Immature natural killer cell (primary cell): ENCODE measurements at regions not wholly inside any gene's neighbourhood (a gene's known extent, or its start where the extent isn't known, plus 50 kb on each side); places are given as distances from the start of the nearest gene placed in this dataset.

Experiments
- DNase-seq, 3 donors: peaks; one replicate each; pipeline ENCODE4 v3.0.0; 2022; ENCODE audit warnings: mixed read lengths in 1 of 3
- H3K27ac Mint-ChIP-seq, 6 donors: one replicate each; pipeline ENCODE4 v1.8.0; 2020; ENCODE audit warnings: mixed read lengths in 6 of 6, mild to moderate bottlenecking in 5 of 6, inconsistent platforms in 4 of 6, moderate library complexity in 3 of 6
- H3K27me3 Mint-ChIP-seq, 3 donors: one replicate each; pipeline ENCODE4 v1.8.0; 2020 to 2021; ENCODE audit warnings: low read depth in 3 of 3, mild to moderate bottlenecking in 3 of 3, mixed read lengths in 3 of 3, moderate library complexity in 3 of 3, inconsistent platforms in 1 of 3
- H3K36me3 Mint-ChIP-seq, 3 donors: one replicate each; pipeline ENCODE4 v1.8.0; 2020; ENCODE audit warnings: mixed read lengths in 3 of 3, inconsistent platforms in 2 of 3, mild to moderate bottlenecking in 2 of 3
- H3K4me1 Mint-ChIP-seq, 2 donors: one replicate each; pipeline ENCODE4 v1.8.0; 2020; ENCODE audit warnings: inconsistent platforms in 2 of 2, mild to moderate bottlenecking in 2 of 2, mixed read lengths in 2 of 2, moderate library complexity in 1 of 2
- H3K4me3 Mint-ChIP-seq, 5 donors: one replicate each; pipeline ENCODE4 v1.8.0; 2020; ENCODE audit warnings: mild to moderate bottlenecking in 5 of 5, mixed read lengths in 5 of 5, inconsistent platforms in 3 of 5, moderate library complexity in 3 of 5
- H3K9me3 Mint-ChIP-seq, 6 donors: one replicate each; pipeline ENCODE4 v1.8.0; 2020; ENCODE audit warnings: mild to moderate bottlenecking in 6 of 6, mixed read lengths in 6 of 6, inconsistent platforms in 4 of 6, moderate library complexity in 3 of 6

GRCh38 chr22:46076651-46077339 lies 73.5 kb upstream of the PPARA start:
- Mint-ChIP-seq H3K9me3 (no peaks in the 10 kb centered on the region), H3K27me3 (peaks cover 0 to 8% (median 2%) of the 10 kb centered on the region in 3 donors), H3K27ac (peak overlapping the region in 1 of 6 donors; percentile 12), H3K4me1 (peaks cover 40 to 56% of the 10 kb centered on the region in 2 donors), H3K4me3 (no peak overlapping the region), H3K36me3 (no peaks in the 10 kb centered on the region)
- no peak for DNase-seq

DNA sequence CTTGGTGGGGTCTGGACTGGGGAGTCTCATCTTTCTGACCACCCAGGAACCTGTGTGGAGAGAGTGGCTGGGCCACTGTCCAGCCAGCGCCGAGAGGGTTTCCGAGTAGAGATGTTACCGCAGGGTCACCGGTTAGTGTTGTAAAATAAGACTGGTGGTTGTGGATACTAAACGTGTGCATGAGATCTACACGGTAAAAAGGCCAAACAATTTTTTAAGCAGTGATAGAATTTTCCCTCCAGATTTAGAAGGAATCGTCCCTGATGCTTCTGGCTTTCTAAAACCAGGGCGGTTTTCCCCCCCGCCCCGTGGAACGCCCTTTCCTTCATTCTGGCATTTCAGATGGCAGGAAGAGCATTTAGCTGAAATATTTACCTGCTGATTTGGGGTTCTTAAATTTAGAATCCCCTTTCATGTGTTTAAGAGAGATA lies 72.6 kb upstream of the PPARA start:
- H3K4me3 Mint-ChIP-seq = no peak overlapping the region
- H3K27ac Mint-ChIP-seq = peak overlapping the region in 1 of 6 donors; percentile 11

GRCh38 chr22:46078241-46079092 lies 71.9 kb upstream of the PPARA start:
- H3K9me3 Mint-ChIP-seq = no peaks in the 10 kb centered on the region
- DNase-seq = no peak
- H3K4me3 Mint-ChIP-seq = no peak overlapping the region
- H3K27me3 Mint-ChIP-seq = peaks cover 0 to 4% (median 2%) of the 10 kb centered on the region in 3 donors
- H3K36me3 Mint-ChIP-seq = no peaks in the 10 kb centered on the region
- peaks cover 34 to 56% of the 10 kb centered on the region in 2 donors for H3K4me1 Mint-ChIP-seq
- no peak overlapping the region for H3K27ac Mint-ChIP-seq

More for the DNA sequence above, 72.6 kb upstream of the PPARA start:
- Mint-ChIP-seq H3K27me3 (peaks cover 0 to 6% (median 4%) of the 10 kb centered on the region in 3 donors), H3K36me3 (no peaks in the 10 kb centered on the region), H3K4me1 (peaks cover 39 to 62% of the 10 kb centered on the region in 2 donors), H3K9me3 (no peaks in the 10 kb centered on the region)
- no peak for DNase-seq

DNA sequence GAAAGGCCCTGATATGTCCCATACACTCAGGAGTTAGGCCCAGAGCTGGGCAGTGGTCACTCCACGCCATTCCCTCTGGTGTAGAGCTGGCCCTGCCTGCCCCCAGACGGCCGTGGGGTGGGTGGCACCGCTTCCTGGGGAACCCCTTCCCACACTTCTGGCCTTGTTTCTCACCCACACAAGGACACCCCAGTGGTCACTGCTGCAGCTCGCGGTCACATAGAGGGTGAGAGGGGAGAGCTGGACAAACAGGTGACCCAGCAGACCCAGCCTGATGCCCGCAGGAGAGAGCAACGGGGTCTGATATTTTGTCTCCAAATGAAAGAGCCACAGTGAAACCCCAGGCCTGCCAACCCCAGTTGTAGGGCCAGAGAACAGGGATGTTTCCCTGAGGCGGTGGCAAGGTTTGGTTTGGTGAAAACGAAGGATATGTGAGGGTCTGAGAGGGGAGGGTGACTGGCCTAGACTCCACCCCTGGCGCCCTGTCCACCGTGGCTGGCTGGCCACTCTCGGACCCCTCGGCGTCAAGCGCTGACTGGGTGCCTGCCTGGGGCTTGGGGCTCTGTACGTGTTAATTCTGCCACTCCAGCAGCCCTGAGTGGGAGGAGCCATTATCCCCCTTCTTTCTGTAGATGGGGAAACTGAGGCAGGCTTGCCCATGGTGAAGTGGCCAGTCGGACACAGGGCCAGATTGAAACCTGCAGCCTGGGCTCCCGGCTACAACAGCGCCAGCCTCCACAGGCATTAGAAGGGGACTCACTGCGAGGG lies 71.0 kb upstream of the PPARA start:
- no peak for DNase-seq
- Mint-ChIP-seq H3K27ac (no peak overlapping the region), H3K4me3 (peak overlapping the region in 1 of 5 donors; percentile 15), H3K9me3 (no peaks in the 10 kb centered on the region), H3K4me1 (peaks cover 26 to 48% of the 10 kb centered on the region in 2 donors), H3K27me3 (peaks cover 0 to 4% (median 2%) of the 10 kb centered on the region in 3 donors), H3K36me3 (no peaks in the 10 kb centered on the region)

- Mint-ChIP-seq H3K36me3 (no peaks in the 10 kb centered on the region), H3K27ac (no peak overlapping the region), H3K27me3 (peaks cover 0 to 4% (median 2%) of the 10 kb centered on the region in 3 donors), H3K9me3 (no peaks in the 10 kb centered on the region), H3K4me3 (no peak overlapping the region), H3K4me1 (peaks cover 18 to 39% of the 10 kb centered on the region in 2 donors)
- DNase-seq = no peak
Observed at GRCh38 chr22:46079861-46080821, 70.2 kb upstream of the PPARA start.

- Mint-ChIP-seq H3K4me1 (peaks cover 7 to 28% of the 10 kb centered on the region in 2 donors), H3K9me3 (no peaks in the 10 kb centered on the region), H3K27me3 (peaks cover 0 to 4% (median 2%) of the 10 kb centered on the region in 3 donors), H3K4me3 (no peak overlapping the region), H3K36me3 (no peaks in the 10 kb centered on the region), H3K27ac (no peak overlapping the region)
- no peak for DNase-seq
Observed at GRCh38 chr22:46081036-46081830, 69.1 kb upstream of the PPARA start.

DNA sequence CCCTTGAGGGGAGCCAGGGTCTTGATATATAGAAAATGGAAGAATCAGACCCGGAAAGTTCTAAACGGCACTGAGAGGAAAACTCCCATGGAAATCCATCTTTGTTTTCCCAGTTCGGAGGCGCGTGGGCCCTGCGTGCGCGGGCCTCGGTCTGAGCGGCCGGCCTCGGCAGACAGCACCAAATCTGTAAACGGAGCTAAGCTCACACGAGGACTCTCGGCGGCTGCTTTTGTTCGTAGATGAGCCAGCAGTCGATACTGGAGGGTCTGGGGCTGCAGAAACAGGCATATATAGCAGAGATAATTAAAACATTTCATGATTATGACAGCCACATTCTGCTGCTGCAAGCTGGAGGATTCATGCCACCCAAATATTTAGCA lies 68.5 kb upstream of the PPARA start:
- H3K9me3 Mint-ChIP-seq = no peaks in the 10 kb centered on the region
- H3K27ac Mint-ChIP-seq = no peak overlapping the region
- no peak for DNase-seq
- H3K4me3 Mint-ChIP-seq = no peak overlapping the region
- peaks cover 6 to 22% of the 10 kb centered on the region in 2 donors for H3K4me1 Mint-ChIP-seq
- peaks cover 0 to 3% (median 0%) of the 10 kb centered on the region in 3 donors for H3K36me3 Mint-ChIP-seq
- H3K27me3 Mint-ChIP-seq = peaks cover 0 to 2% (median 2%) of the 10 kb centered on the region in 3 donors

DNA sequence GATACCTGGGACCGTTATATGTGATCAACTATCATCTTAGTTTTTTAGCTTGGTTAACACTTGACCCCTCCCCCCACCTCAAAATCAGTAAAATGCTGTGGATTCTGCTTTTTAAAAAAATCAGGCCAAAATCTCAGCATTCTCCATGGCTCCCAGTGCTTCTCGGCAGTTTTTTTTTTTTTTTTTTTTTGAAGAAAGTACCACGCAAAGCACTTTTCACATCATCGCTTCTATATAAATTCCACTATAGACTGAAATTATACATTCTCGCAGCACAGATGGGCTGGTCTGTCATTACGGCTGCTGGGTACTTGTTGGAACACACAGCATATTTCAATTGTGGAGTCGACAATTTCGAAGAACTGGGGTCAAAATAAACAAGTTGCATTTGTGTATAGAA lies 67.7 kb upstream of the PPARA start:
- Mint-ChIP-seq H3K27ac (no peak overlapping the region), H3K4me1 (peaks cover 4 to 14% of the 10 kb centered on the region in 2 donors), H3K27me3 (peaks cover 0 to 2% (median 2%) of the 10 kb centered on the region in 3 donors), H3K9me3 (no peaks in the 10 kb centered on the region), H3K36me3 (peaks cover 0 to 3% (median 0%) of the 10 kb centered on the region in 3 donors), H3K4me3 (no peak overlapping the region)
- DNase-seq = no peak

GRCh38 chr22:46083383-46084350 lies 66.7 kb upstream of the PPARA start:
- H3K9me3 Mint-ChIP-seq = no peaks in the 10 kb centered on the region
- no peak overlapping the region for H3K4me3 Mint-ChIP-seq
- H3K4me1 Mint-ChIP-seq = peaks cover 4 to 13% of the 10 kb centered on the region in 2 donors
- peaks cover 0 to 3% (median 0%) of the 10 kb centered on the region in 3 donors for H3K36me3 Mint-ChIP-seq
- H3K27ac Mint-ChIP-seq = no peak overlapping the region
- DNase-seq = no peak
- H3K27me3 Mint-ChIP-seq = peaks cover 0 to 2% (median 2%) of the 10 kb centered on the region in 3 donors

GRCh38 chr22:46084376-46084775 lies 66.0 kb upstream of the PPARA start:
- peaks cover 4 to 13% of the 10 kb centered on the region in 2 donors for H3K4me1 Mint-ChIP-seq
- no peak overlapping the region for H3K27ac Mint-ChIP-seq
- H3K36me3 Mint-ChIP-seq = peaks cover 0 to 3% (median 0%) of the 10 kb centered on the region in 3 donors
- peaks cover 0 to 2% (median 0%) of the 10 kb centered on the region in 3 donors for H3K27me3 Mint-ChIP-seq
- no peak overlapping the region for H3K4me3 Mint-ChIP-seq
- no peaks in the 10 kb centered on the region for H3K9me3 Mint-ChIP-seq
- DNase-seq = no peak
